NCI-H146 treated with DMSO at 0.1 percent for 48 hours (cell line): ENCODE measurements at regions not wholly inside any gene's neighbourhood (a gene's known extent, or its start where the extent isn't known, plus 50 kb on each side); places are given as distances from the start of the nearest gene placed in this dataset.

Experiments used
- DNase-seq: peaks from one replicate; lab custom pipeline; 2025; ENCODE audit not compliant: unreplicated experiment; lab: John Stamatoyannopoulos, UW

DNA sequence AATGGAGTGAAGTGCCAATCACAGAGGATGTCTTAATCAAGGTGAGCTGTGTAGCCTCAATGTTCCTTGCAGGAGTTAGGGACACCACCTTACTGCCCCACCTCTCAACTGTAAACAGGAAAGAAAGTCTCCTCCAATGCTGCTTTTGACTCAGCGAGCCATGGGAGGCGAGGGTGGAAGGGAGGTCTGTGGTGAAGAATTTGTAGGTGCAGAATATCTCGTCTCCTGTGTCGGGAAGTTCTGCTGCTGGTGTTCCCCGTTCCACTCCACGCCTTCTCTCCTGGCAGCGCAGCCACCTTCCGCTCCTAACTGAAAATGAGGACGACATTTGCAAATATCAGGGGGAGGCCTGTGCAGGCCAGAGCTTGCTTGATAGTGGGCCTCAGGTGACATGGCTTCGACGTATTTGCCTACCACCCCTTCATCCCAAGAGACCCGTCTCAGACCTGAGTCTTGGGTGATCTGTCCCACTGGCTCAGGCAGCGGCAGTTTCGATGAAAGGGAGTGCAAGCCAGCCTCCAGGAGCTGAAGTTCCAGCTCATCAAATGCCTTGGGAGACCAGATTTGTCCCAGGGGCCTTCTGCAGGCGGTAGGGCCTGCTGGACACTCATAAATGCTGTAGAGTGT is 368.3 kb upstream of the C1orf174 start:
- DNase-seq = no peak

DNA sequence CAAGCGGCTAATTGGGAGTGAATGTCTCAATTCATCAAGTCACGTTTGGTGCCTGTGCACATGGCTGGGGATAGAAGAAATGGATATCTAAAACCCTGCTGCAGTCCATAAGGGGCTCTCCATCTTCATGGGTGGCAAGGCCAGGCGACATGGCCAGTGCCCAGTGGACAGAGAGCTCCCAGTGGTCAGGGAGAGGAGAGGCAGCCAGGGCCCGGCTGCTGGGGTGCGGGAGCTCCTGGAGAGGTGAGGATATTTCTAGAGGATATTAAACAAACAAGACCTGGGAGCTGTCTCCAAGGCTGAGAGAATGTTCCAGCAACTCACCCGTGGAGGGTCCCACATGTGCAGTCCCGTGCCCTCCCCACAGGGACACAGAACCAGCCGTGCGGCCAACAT is 368.8 kb upstream of the C1orf174 start:
- DNase-seq = no peak

DNA sequence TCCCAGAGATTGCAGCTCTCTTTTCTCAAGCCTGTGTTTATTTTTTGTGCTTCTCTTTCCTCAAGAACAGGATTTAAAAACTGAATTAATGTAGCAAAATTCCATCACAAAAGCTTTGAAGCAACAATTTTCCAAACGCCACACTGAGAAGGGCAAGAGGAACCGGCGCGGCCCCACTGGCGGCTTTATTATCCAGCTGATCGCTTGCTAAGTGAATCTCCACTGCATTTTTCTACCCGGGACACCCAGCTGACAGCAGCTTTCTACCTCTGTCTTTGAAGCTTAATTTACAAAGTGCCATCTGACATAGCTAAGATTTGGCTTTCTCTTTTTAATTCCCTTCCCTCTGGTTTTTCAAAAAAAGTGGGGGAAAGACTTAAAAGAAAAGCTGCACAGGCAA is 369.3 kb upstream of the C1orf174 start:
- no peak for DNase-seq

DNA sequence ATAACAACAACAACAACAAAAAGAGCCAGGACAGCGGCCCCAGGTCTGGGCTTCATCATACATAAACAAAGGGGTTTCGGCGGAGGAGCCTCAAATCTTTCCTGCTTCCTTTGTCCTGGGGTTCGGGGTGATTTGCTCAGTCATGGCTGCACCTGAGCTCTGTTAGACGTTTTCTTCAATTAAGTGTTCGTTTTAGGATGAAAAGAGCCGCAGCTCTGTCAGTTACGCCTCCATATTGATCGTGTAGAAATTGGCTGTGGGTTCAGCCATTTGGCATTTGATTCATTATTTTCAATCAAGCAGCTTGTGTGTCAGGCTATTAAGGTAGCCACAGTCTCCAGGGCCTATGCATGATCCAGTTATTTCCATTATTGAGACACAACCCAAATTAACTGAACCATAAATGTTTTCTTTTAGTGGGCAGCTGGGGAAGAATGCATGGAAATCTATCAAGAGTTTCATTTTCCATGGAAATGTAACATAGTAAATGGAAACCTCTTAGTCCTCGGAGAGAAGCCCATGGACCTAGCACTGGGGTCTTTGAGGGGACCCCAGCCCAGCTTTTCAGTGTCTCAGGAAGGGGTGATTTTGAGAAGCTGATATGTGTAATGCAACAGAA is 370.0 kb upstream of the C1orf174 start:
- DNase-seq = no peak

DNA sequence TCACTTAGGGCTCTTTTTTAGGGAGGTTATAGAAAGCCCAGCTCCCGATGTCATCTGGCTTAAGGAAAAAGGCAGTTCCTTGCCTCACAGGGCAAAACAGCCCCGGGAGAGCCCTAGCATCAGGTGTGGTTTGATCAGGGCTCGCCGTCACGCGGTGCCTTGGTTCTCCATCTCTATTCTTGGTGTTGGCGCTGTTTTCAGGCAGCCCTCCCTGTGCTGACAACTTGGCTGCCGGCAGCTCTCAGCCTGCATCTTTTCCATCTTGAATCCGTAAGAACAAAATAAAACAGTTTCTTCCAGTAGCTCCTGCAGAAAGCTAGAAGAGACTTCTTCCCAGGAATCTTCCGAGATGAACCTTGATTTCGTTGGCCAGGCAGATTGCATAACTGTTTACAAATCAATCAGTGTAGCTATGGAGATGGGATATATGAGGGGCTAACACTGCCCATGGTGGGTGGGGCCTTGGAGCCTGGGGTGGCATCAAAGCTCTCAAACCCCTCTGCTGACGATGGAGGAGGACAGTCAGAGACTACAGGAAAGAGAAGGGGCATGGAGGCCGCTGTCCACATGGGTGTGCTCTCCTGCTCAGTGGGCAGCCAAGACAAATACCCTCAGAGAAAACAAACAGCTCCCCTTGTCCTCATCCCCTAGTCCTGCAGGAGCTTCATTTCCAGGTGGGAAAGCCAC is 370.7 kb upstream of the C1orf174 start:
- DNase-seq = no peak

DNA sequence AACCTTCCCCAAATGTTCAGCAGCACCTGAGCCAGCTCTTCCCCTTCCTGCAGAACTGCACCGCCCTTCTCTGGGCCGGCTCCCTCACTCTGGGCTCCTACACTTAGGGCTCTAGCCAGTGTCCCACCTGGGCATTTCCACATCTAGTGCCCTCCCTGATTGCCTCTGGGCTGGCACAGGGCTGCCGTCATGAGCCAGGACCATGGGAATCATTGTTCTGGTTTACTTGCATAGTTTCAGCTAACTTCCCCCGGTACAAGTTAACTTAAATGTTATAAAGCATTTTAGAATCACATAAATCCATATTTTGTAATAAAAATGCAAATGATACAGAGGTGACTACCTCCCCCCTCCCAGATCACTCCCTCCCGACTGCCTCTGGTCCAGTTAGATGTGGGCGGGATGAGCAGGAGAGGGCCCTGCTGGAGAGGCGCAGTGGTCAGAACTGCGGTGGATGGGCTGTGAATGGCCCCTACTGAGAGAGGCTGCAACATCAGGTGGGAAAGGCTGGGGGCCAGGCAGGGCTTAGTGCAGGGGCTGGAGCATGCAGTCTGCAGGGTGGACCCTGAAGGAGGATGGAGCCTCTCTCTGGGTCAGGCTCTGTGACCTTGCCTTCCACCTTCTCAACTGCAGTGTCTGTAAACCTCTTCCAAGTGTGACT is 371.4 kb upstream of the C1orf174 start:
- no peak for DNase-seq

DNA sequence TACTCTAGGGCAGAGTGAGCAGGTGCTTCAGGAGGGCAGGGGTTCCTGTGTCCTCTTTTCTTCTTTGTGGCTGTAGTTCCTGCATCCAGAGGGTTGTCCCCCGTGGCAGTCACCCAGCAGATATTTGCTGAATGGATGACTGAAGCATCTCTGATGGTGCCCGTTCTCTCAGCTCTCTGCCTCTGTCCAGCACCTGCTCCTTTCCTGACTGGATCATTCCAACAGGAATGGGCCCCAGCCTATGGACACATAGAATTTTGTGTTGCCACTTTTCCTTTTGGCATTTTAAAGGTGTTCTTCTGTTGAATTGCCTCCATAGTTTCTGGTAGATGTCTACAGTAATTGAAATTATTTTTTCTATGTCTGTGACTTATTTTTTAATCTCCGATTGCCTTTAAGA is 372.5 kb upstream of the C1orf174 start:
- DNase-seq = no peak

DNA sequence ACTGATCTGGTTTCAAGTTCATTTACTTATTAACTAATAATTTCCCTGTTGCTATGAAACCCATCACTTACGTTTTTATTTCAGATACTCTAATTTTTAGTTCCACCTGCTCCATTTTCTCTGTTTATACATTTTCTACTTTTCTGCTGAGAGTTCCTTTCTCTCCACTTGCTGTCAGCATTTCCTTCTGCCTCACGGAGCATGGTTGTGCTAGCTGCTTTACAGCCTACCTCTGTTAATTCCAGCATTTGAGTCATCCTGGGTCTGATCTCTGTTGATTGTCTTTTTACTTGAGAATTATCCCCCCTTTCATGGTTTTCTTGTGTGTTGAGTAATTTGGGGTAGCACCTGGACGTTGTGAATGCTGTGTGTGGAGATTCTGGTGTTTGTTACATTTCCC is 373.2 kb upstream of the C1orf174 start:
- DNase-seq = no peak

DNA sequence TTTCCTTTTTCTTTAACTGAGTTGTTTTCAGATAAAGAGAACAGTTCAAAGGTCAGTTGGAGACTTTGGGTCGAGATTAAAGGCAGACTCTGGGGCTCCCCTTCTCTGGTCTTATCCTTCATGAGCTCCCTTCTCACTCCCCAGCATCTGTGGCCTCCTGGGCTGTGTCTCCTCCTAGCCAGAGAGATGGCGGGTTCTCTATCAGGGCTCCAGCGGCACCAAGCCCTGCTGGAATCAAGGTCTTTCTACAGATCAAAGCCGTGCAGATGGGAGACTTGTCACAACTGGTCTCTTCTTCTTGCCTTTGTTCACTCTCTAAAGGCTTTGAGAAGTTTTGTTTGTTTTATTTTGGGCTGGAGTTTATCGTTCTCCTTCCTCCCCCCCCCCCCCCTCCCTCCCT is 373.7 kb upstream of the C1orf174 start:
- no peak for DNase-seq

DNA sequence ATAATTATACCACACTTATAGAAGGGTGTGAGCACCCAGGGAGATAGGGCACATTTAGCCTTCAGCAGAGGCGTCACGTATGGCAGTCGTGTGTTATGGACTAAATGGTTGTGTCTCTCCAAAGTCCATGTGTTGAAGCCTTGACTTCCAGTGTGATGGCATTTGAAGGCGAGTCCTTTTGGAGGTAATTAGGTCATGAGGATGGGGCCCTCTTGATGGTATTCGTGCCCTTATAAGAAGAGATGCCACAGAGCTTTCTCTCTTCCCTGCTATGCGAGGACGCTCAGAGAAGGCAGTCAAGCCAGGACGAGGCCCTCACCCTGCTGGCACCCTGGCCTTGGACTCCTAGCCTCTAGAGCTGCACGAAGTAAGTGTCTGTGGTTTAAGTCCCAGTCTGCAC is 375.0 kb upstream of the C1orf174 start:
- DNase-seq = no peak

DNA sequence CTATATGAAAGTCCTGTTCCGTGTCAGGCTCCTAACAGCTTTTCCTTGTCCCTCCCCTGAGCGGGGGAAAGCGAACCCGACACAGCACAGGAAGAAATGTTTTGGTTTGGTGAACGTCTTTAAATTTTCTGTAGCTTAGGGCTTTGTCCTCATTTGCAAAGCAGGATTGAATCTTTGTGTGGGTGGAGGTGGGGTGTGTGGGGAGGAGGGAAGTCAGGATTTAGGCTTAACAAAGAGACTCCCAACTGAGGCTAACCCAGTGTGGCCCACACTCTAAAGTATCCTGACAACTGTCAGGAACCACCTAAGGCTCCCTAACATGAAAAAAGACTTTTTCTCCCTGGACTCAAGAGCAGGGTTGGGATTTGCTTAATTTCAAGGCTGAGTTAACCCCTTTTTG is 376.2 kb upstream of the C1orf174 start:
- no peak for DNase-seq

DNA sequence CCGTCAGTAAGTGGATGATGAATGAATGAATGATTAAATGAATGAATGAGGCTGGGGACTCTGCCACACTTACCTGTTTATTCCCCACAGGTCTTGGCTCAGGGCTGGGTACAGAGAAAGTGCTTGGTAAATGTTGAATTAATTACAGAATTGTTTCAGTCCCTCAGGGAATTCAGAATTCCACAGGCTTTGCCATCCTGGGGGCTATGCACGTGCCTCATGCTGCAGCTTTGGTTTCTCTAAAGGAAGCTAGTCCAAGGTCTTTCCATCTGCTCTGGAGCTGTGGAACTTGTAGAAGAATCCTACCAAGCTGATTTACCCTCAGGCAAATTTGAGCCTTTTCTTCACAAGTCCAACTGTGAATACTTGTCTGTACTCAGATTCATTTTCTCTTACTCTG is 376.8 kb upstream of the AJAP1 start:
- no peak for DNase-seq

DNA sequence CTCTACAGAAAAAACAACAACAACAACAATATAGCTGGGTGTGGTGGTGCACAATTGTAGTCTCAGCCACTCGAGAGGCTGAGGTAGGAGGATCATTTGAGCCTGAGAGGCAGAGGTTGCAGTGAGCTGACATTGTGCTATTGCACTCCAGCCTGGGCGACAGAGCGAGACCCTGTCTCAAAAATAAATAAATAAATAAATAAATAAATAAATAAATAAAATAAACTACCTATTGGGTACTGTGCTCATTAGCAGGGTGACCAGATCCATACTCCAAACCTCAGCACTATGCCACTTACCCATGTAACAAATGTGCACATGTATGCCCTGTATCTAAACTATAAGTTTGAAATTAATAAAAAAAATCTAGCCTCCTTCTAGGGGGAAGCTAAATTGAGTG is 369.4 kb upstream of the AJAP1 start:
- DNase-seq = no peak

DNA sequence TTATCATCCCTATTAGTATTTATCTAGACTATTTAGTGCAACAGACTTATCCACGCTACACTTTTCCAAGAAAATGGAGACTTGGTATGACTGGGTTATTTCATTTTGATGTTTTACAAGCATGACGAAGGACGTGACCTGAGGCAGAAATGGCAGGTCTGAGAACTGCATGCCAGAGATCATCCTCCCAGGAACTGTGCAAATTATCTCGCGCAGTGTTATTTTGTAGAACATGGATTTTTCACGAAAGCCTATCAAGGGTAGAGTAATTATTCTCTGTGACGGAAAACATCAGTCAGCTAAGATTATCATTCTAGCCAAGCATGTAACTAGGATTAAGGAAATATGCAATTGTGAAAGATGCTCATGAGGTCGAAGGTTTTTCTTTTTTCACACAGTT is 361.5 kb upstream of the AJAP1 start:
- no peak for DNase-seq

DNA sequence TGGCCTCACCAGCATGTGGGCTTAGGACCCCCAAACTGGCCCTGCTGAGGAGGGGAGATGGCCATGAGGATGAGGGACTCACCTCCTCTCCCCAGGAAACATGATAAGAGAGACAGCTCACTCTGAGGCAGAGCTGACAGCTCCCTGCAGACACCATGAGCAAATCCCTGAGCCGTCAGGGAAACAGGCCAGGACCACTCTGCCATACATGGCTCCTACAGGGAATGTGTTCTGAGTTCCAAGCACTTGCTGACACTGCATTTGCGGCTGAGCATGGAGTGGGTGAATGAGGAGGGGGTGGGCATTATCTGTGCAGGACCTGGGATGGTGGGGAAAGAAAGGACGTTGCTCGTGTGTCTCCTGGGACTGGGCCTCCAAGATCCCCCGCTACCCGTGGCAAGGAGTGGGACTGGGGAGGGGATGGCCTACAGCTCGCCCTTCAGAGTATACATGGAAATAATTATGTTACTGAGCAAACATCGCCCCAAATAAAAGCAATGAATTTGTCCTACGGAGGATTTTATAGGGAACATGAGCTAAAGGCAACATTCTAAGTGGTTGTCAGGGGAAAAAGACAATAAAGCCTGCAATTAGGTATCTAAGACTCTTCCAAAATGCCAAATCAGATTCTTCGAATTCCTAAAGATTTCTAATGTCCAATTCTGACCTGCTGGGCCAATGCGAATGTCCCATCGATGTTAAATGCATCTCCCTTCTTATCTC is 355.9 kb upstream of the AJAP1 start:
- no peak for DNase-seq

DNA sequence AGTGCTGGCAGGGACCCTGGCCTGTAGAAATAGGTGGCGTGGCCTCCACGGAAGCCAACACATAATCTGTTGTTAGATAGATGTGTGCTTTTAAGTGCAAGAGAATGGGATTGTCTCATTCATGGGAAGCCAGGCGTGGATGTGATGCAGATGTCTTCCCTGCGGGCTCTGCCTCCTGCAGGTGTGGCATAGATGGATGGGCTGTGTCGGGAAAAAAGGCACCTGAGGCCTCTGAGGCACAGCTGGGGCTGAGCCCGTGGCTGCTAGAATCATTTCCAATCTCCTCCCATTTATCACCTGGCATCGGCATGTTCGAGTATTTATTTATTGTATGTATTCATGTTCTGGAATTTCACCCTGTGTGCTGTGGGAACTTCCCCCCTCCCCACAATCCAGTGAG is 353.4 kb upstream of the AJAP1 start:
- no peak for DNase-seq

DNA sequence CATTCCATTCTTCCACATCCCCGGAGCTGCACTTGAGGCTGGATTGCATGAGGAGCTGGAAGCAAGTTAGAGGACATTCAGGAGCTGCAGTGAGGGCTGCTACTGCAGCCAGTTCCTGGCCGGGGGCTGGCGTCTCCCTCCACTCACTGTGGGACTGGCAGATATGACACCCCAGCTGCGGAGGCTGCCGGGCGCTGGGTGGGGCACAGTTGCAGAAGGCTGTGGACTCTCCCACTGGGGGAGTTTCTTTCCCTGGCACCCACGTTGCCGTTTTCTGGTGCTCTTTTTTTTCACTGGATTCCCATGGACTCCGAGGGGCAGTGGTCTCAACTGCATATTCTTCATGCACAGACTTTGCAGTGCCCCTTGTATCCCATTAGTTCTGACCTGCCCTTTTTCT is 351.1 kb upstream of the AJAP1 start:
- no peak for DNase-seq

DNA sequence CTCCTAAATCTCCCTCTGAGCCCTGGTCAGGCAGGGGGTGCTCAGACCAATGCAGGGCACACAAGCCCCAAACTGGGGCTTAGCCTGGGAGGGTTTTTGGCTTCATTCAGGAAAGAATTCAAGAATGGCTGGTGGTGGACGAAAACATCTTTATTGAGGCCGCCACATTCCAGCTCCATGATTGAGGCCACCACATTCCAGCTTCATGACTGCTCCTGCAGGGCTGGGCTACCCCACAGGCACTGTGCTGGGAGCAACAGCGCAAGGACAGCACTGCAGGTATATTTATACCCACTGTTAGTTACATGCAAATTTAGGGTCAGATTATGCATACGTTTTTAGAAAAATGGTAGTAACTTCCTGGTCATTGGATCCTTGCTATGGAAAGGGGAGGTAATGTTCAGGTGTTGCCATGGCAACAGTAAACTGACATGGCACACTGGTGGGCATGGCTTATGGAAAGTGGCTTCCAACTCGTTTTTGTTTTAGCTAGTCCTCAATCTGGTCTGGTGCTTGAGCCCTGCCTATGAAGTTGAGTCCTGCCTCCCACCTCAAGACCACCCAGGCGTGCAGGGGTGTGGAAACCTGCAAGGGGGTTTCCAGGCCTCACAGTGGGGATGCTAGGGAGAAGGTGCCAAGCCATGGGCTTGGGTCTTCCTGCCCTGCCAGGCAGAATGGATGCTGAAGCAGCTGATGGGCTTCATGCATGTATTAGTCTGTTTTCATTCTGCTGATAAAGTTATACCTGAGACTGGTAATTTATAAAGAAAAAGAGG is 348.7 kb upstream of the AJAP1 start:
- DNase-seq = no peak

DNA sequence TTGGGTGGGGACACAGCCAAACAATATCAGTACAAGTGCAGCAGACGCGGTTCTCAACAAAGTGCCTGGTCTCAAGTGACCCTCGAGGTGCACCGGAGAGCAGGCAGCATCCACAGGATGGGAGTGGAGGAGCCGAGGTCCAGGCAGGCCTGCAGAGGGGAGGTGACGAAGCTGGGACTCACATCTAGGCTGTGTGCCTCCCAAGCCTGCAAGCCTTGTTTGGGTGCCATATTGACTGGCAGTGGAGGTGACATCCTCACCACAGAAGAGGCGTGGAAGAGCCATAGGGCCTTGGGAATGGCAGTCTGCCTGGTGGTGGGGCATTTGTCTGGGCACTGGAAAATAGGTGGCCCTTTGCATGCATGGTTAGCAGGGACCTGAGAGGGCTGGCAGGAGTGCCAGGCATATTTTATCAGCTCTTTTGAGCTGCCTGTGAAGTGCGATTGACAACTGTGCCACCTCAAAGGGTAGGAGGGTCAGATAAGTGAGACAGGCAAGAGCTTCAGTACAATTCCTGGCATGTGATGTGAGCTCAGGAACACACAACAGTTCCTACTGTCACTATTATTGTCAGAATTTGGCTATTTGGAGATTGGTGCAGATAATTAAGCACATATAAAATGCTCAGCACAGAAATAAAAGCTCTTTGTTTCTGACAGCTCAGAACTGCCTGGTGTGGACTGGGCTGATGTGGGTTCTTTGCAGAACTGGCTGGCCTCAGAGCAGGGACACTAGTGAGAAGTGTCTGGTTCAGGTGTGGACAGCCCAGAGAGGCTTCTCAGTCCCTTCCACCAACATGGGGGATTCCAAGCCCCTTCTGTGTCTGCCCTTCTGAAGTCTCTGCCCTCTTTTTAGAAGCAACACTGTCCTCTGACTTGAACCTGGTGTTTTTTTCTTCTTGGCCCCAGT is 347.6 kb upstream of the AJAP1 start:
- no peak for DNase-seq

DNA sequence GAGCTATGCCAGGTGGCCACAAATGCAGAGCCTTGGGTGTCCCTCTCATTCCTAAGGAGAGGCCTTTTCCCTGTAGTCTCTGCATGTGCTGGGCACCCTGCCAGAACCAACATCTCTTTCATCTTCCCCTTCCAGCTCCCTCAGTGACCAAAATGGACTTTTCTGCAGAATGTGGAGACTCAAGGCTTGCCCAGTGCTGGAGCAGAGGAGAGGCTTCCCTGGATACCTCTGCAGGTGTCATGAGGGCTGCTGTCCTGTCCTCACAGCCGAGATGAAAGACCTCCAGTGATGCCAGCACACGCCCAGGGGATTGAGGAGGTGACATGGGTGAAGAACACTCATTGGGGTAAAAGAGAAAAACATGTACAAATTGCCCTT is 347.0 kb upstream of the AJAP1 start:
- DNase-seq = no peak
